Stimulated activated memory B cell treated with anti-CD40 and anti-IgM and Interleukin-4, amounts not matched to agents 10 μg/mL and 1 μg/mL and 100 μg/mL, for 72 hours (primary cell): ENCODE measurements at regions not wholly inside any gene's neighbourhood (a gene's known extent, or its start where the extent isn't known, plus 50 kb on each side); places are given as distances from the start of the nearest gene placed in this dataset.

Experiments
- ATAC-seq: fragments of 150-1000 bp; cut with Tn5 transposase; 2 replicates; pipeline ENCODE4 v1.10.0; 2021
- H3K27ac Mint-ChIP-seq: one replicate; pipeline ENCODE4 v1.8.0; 2022; ENCODE audit warnings: mild to moderate bottlenecking, mixed read lengths
- H3K27me3 Mint-ChIP-seq: one replicate; pipeline ENCODE4 v1.8.0; 2022; ENCODE audit warnings: mixed read lengths
- H3K36me3 Mint-ChIP-seq: one replicate; pipeline ENCODE4 v1.8.0; 2022; ENCODE audit warnings: mixed read lengths
- H3K4me1 Mint-ChIP-seq: one replicate; pipeline ENCODE4 v1.8.0; 2022; ENCODE audit warnings: mixed read lengths
- H3K4me3 Mint-ChIP-seq: one replicate; pipeline ENCODE4 v1.8.0; 2022; ENCODE audit warnings: mild to moderate bottlenecking, moderate library complexity, mixed read lengths
- H3K9me3 Mint-ChIP-seq: one replicate; pipeline ENCODE4 v1.8.0; 2022; ENCODE audit warnings: mixed read lengths

DNA sequence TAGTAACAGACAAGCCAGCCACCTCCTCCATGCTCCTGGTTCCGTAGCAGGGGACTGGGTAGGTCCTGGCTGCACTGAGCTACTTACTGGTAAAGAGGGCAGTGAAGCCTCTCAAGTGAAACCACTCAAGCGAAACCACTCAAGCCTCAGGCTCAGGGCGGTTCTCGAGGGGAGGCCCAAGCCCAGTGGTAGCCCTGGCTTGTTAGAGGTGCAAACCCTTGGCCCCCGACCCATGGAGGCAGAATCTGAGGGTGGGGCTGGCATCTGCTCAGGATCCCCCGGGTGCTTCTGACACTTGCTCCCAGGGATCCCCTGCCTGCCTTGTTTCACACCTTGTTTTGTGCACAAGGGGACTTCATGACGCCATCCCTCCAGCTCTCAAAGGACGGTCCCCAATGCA, 76.5 kb upstream of the OLFM1 start:
- Mint-ChIP-seq H3K27me3 (peaks cover 37% of the 10 kb centered on the region), H3K9me3 (no peaks in the 10 kb centered on the region), H3K36me3 (no peaks in the 10 kb centered on the region), H3K4me1 (no peaks in the 10 kb centered on the region), H3K27ac (no peak overlapping the region), H3K4me3 (no peak overlapping the region)
- no peak for ATAC-seq

DNA sequence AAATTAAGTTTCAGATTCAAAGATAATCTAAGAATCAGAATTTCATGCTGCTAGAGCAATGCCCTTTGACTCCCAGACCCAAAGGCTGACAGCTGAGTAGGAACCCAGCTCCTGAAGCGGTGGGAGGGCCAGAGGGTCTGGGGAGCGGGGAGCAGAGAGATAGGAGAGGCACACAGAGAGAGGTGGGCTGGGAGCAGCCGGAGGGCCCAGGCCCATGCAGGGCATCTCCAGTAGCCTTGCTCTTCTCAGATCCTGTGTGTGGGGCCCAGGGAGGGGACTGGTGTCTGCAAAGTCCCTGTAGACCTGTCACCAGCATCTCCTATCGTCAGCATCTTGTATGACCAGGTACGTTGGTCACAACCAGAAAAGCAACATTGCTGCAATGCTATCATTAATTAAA, 75.3 kb upstream of the OLFM1 start:
- H3K4me1 Mint-ChIP-seq = no peaks in the 10 kb centered on the region
- no peak overlapping the region for H3K27ac Mint-ChIP-seq
- ATAC-seq = no peak
- no peaks in the 10 kb centered on the region for H3K36me3 Mint-ChIP-seq
- no peak overlapping the region for H3K4me3 Mint-ChIP-seq
- no peaks in the 10 kb centered on the region for H3K9me3 Mint-ChIP-seq
- peaks cover 37% of the 10 kb centered on the region for H3K27me3 Mint-ChIP-seq

DNA sequence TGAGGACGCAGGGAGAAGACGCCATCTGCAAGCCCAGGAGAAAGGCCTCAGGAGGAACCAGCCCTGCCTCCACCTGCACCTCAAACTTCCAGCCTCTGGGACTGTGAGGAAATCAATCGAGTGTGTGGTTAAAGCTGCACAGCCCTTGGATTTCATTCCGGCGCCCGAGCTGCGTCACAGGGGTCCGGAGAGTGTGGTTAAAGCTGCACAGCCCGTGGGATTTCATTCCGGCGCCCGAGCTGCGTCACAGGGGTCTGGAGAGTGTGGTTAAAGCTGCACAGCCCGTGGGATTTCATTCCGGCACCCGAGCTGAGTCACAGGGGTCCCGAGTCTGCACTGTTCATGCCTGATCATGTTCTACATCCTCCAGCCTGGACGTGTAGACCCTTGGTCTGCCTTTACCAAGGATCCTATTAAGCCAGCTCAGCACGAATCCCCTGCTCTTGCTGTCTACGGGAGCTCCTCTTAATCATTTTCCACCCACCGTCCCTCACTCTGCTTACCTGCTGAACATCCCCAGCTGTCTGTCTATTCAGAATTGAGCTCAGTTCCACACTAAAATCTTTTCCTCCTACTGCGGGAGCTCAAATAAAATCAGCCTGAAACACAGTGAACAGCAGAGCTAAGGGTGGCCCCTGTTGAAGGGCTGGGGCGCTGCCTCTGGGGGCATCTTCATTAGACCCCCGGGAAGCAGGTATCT, 73.0 kb upstream of the OLFM1 start:
- Mint-ChIP-seq H3K4me1 (no peaks in the 10 kb centered on the region), H3K9me3 (peaks cover 6% of the 10 kb centered on the region), H3K27ac (no peak overlapping the region), H3K36me3 (no peaks in the 10 kb centered on the region), H3K27me3 (peaks cover 27% of the 10 kb centered on the region), H3K4me3 (no peak overlapping the region)
- ATAC-seq = no peak

- Mint-ChIP-seq H3K27ac (no peak overlapping the region), H3K27me3 (peaks cover 27% of the 10 kb centered on the region), H3K36me3 (no peaks in the 10 kb centered on the region), H3K9me3 (peaks cover 6% of the 10 kb centered on the region), H3K4me1 (no peaks in the 10 kb centered on the region), H3K4me3 (no peak overlapping the region)
- ATAC-seq = no peak
Measured at GRCh38 chr9:135015096-135015495, 72.4 kb upstream of the OLFM1 start.

GRCh38 chr9:135015565-135015964, 71.9 kb upstream of the OLFM1 start:
- H3K36me3 Mint-ChIP-seq = no peaks in the 10 kb centered on the region
- no peak overlapping the region for H3K27ac Mint-ChIP-seq
- ATAC-seq = no peak
- H3K9me3 Mint-ChIP-seq = peaks cover 6% of the 10 kb centered on the region
- H3K4me3 Mint-ChIP-seq = no peak overlapping the region
- peaks cover 27% of the 10 kb centered on the region for H3K27me3 Mint-ChIP-seq
- no peaks in the 10 kb centered on the region for H3K4me1 Mint-ChIP-seq

DNA sequence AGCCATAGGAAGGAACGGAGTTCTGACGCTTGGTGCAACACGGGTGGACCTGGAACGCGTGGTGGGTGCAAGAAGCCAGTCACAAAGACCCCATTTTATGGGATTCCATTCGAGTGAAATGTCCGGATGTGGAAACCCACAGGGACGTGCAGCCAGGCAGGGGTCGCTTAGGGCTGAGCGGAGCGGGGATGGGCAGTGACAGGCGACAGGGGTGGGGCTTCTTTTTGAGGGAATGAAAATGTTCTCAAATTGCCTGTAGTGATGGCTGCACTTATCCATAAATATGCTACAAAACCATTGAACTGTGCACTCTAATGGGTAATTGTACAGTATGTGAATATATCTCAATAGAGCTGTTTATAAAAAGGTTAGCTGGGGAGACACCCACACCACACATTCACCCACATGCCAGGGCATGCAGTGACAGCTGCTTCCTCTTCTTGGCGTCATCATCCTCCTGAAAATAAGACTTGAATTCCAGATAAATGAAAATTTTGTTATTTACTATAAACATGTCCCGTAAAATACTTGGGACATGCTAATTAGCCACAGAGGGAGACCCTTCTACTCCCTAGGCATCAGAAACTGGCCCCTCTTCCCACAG, 71.3 kb upstream of the OLFM1 start:
- Mint-ChIP-seq H3K4me1 (no peaks in the 10 kb centered on the region), H3K27me3 (peaks cover 27% of the 10 kb centered on the region), H3K36me3 (no peaks in the 10 kb centered on the region), H3K27ac (no peak overlapping the region), H3K9me3 (peaks cover 6% of the 10 kb centered on the region), H3K4me3 (no peak overlapping the region)
- no peak for ATAC-seq

DNA sequence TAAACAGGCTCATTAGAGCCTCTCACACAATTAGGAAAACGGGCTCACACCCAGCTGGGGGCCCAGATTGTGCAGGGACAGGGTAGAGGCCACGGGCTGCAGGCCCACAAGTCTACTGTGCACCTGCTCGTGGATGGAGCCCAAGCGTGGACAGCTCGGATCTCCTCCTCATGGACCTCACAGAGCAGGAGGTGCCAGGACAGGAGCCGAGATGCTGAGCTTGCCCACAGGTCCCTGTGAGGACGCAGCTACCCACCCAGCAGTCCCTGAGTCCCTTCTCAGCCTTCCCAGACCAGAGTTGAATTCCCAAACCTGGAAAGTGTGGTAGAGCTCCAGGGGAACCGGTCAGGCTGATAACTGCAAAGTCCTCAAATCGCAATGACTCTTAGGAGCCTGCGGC, 70.6 kb upstream of the OLFM1 start:
- peaks cover 6% of the 10 kb centered on the region for H3K9me3 Mint-ChIP-seq
- no peaks in the 10 kb centered on the region for H3K4me1 Mint-ChIP-seq
- peaks cover 27% of the 10 kb centered on the region for H3K27me3 Mint-ChIP-seq
- no peaks in the 10 kb centered on the region for H3K36me3 Mint-ChIP-seq
- H3K27ac Mint-ChIP-seq = no peak overlapping the region
- no peak for ATAC-seq
- no peak overlapping the region for H3K4me3 Mint-ChIP-seq

- H3K4me3 Mint-ChIP-seq = no peak overlapping the region
- H3K36me3 Mint-ChIP-seq = no peaks in the 10 kb centered on the region
- H3K27me3 Mint-ChIP-seq = peaks cover 37% of the 10 kb centered on the region
- ATAC-seq = no peak
- H3K9me3 Mint-ChIP-seq = peaks cover 6% of the 10 kb centered on the region
- no peak overlapping the region for H3K27ac Mint-ChIP-seq
- no peaks in the 10 kb centered on the region for H3K4me1 Mint-ChIP-seq
Measured at GRCh38 chr9:135017899-135018298, 69.6 kb upstream of the OLFM1 start.

- Mint-ChIP-seq H3K27me3 (peaks cover 32% of the 10 kb centered on the region), H3K9me3 (peaks cover 6% of the 10 kb centered on the region)
Measured at GRCh38 chr9:135018306-135018915, 69.1 kb upstream of the OLFM1 start.

DNA sequence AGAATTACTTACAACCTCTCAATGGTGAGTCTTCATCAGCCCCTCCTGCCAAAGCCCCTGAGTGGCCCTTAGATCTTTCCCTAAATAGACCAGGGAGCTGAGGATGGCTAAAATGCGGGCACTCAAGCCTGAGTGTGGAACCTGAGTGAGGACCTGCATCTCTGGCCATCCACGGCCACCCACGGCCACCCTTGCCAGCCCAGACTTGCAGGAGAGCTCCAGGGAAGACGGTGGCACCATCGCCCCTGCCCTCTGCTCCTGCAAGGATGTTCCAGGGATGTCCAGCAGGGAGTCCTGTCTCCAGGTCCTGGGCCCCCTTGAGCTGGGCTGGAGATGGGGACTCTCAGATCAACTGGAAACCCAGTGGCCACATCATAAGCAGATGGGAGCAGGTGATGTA, 68.2 kb upstream of the OLFM1 start:
- H3K27ac Mint-ChIP-seq = no peak overlapping the region
- H3K27me3 Mint-ChIP-seq = peaks cover 32% of the 10 kb centered on the region
- no peaks in the 10 kb centered on the region for H3K4me1 Mint-ChIP-seq
- ATAC-seq = no peak
- peaks cover 6% of the 10 kb centered on the region for H3K9me3 Mint-ChIP-seq
- no peaks in the 10 kb centered on the region for H3K36me3 Mint-ChIP-seq
- H3K4me3 Mint-ChIP-seq = no peak overlapping the region

More at GRCh38 chr9:135018306-135018915, 69.1 kb upstream of the OLFM1 start:
- Mint-ChIP-seq H3K36me3 (no peaks in the 10 kb centered on the region), H3K4me1 (no peaks in the 10 kb centered on the region), H3K27ac (no peak overlapping the region), H3K4me3 (no peak overlapping the region)
- peak; percentile 13 for ATAC-seq

GRCh38 chr9:135020481-135021392, 66.7 kb upstream of the OLFM1 start:
- Mint-ChIP-seq H3K4me3 (no peak overlapping the region), H3K27ac (no peak overlapping the region), H3K4me1 (no peaks in the 10 kb centered on the region), H3K27me3 (peaks cover 22% of the 10 kb centered on the region), H3K9me3 (peaks cover 6% of the 10 kb centered on the region), H3K36me3 (no peaks in the 10 kb centered on the region)
- no peak for ATAC-seq

DNA sequence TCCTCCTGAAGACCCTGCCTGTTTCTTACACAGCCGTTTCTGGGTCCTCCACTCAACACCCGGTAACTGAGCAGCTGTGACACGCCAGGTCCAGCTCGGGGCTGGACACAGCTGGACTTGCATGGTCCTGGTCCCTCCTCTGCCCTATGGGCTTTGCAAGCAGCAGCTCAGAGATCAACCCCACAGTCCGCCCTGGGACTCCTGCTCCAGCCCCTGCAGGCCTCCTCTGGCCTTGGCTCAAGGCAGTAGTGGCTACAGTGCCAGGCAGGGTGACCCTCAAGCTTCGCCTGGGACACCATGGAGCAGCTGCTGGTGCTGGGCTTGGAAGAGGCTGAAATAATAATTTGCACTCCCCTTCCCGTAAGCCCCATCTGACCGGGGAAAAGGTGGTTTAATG, 66.1 kb upstream of the OLFM1 start:
- H3K27me3 Mint-ChIP-seq = peaks cover 20% of the 10 kb centered on the region
- H3K9me3 Mint-ChIP-seq = peaks cover 6% of the 10 kb centered on the region
- H3K4me1 Mint-ChIP-seq = no peaks in the 10 kb centered on the region
- no peak for ATAC-seq
- H3K4me3 Mint-ChIP-seq = no peak overlapping the region
- H3K36me3 Mint-ChIP-seq = no peaks in the 10 kb centered on the region
- H3K27ac Mint-ChIP-seq = no peak overlapping the region

DNA sequence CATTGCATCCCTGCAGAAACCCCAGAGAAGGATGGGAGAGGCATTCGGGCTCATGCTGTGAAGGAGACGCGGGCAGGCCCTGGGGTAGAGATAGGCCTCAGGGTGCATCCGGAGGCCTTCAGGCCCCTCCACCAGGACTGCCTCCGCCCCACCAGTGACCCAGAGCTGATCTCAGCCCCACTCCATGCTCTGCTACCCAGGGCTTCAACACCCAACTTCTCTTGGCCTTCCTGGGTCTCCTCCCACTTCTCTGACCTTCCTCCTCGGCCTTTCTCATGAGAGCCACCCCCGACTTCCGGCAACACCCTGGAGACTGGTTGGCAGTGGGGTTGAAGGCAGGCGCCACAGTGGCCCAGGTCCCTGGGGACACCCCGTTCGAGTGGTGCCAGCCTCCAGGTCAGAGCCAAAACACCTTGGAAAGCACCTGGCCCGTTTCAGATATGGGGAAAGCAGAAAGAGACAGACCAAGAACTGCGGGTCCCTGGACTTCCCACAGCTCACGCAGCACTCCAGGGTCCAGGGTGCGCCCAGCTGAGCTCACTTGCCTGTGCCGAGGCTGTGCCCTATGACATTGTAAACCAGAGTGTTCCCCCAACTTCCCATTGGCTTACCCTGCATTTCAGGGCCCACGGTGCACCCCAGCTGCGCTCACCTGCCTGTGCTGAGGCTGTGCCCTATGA, 65.1 kb upstream of the OLFM1 start:
- H3K27ac Mint-ChIP-seq = no peak overlapping the region
- H3K9me3 Mint-ChIP-seq = peaks cover 11% of the 10 kb centered on the region
- no peaks in the 10 kb centered on the region for H3K4me1 Mint-ChIP-seq
- ATAC-seq = no peak
- H3K27me3 Mint-ChIP-seq = peaks cover 20% of the 10 kb centered on the region
- H3K36me3 Mint-ChIP-seq = no peaks in the 10 kb centered on the region
- H3K4me3 Mint-ChIP-seq = no peak overlapping the region

GRCh38 chr9:135023088-135023785, 64.2 kb upstream of the OLFM1 start:
- peaks cover 20% of the 10 kb centered on the region for H3K27me3 Mint-ChIP-seq
- no peak overlapping the region for H3K4me3 Mint-ChIP-seq
- H3K36me3 Mint-ChIP-seq = no peaks in the 10 kb centered on the region
- no peaks in the 10 kb centered on the region for H3K4me1 Mint-ChIP-seq
- H3K9me3 Mint-ChIP-seq = peaks cover 10% of the 10 kb centered on the region
- H3K27ac Mint-ChIP-seq = no peak overlapping the region
- ATAC-seq = no peak
